Effector CD4-positive, alpha-beta T cell (primary cell): ENCODE measurements at regions not wholly inside any gene's neighbourhood (a gene's known extent, or its start where the extent isn't known, plus 50 kb on each side); places are given as distances from the start of the nearest gene placed in this dataset.

Experiments
- DNase-seq: peaks from one replicate; pipeline ENCODE4 v3.0.0-alpha.2; 2020

DNA sequence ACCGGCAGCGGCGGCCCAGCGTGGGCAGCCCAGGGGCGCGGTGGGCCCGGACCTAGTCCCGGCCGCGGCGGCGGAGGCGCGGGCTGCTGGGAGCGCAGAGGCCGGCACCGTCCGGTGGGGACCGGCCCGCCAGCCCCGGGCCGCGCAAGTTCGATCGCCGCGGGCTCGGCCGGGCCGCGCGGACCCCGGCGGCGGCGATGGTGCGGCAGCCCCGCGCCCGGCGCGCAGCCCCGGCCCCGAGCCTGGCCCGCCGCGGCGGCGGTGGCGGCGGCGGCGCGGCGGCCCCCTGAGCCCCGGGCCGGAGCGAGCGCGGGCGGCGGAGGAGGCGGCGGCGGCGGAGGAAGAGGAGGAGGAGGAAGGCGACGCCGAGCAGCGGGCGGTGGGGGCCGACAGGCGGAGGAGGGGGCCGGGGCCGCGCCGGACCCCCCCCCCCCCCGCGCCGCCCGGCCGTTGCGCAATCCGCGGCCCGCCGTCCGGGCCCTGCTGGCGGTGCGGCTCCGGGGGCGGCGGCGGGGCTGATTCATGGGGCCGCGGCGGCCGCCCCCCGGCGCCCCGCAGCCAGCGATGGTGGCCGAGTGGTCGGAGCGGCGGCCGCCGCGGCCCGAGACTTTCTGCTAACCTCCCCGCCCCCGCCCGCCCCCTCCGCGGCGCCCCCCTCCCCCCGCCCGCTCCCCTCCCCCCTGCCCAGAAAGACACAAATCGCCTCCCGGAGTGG is 1251.9 kb downstream of the BRD1 start:
- DNase-seq, result no peak

DNA sequence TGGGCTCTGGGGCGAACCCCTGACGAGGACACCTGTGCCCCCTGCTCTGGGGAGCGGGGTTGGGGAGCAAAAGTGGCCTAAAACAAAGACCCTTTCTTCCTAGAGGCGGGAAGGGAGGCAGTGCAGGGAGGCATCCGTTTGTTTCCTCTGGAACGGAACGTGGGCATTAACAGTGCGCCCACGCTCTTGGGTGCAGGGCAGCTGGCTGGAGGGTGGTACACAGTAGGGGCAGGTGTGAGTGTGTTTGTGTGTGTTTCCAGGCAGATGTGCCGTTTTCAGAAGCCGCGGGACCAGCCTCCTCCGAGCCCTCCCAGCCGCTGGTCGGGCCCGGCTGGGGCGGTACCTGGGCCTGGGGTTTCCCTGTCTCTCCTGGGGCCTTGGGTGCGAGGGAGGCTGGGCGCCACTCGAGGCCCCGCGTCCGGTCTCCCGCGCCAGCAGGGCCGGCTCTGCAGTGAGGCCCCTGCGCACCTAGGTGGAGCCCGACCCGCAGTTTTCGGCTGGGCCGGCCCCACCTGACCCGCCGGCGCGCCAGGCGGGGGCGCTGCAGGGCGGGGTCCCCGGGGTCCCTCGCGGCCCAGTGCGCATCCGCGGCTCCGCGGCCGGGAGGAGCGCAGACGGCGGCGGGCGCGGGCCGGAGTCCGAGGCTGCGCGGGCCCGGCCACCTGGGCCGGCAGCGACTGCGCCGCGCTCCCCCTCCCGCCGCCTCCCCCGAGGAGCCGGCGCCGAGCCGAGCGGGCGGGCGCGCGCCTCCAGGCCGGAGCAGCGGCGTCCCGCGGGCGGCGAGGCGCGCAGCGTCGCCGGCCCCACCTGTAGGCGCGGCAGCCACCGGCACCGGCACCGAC is 1252.7 kb downstream of the BRD1 start:
- no peak for DNase-seq

DNA sequence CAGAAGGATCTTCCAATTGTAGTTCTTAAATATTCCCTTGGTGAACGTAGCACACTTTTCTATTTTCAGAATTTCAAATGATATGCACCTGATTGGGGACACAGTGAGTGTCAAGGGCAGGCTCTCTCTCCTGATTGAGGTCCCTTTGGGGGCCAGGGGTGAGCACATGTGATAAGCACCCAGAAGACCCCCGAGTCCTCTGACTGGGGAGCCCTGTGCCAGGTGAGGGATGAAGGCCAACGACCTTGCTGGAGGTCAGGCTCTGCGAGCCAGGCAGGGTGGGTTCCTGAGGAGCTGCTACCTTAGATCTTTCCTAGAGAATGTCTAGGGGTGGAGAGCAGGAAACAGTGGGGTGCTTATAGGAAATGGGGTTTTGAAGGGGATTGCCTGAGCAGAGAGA is 1253.9 kb downstream of the BRD1 start:
- no peak for DNase-seq

DNA sequence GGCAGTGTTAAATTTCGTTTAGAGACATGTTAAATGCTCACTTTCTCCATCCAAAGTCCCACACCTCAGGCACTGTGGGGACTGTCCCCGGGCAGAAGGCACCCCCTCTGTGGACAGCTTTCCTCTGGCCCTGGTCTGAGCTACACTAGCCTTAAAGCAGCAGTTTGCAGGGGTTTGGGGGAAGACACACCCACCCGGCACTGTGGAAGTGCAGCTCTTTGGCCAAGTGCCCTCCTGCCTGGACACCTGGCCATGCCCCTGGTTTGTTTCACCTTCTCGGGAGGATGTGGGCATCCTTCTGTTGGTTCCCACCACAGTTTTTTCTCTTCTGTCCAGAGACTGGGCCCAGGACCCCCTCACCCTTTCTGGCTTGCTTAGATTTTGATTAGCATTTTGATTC is 1254.7 kb downstream of the BRD1 start:
- DNase-seq, result no peak

DNA sequence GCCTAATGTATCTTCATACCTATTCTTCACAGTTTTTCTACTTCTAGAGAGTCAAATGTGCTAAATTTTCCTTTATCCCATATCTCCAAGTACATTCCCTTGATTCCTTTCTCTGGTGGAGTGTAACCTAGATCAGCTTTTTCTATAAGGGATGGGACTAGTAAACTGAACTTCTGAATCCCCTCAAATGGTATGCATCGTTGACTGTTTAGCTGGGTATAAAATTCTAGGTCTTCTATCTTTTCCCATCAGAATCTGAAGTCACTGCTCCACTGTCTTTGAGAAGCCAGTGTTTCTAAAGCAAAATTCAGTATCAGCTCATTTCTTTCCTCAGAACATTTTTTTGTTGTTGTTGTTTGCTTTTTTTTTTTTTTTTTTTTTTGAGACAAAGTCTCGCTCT is 1256.8 kb downstream of the BRD1 start:
- no peak for DNase-seq

DNA sequence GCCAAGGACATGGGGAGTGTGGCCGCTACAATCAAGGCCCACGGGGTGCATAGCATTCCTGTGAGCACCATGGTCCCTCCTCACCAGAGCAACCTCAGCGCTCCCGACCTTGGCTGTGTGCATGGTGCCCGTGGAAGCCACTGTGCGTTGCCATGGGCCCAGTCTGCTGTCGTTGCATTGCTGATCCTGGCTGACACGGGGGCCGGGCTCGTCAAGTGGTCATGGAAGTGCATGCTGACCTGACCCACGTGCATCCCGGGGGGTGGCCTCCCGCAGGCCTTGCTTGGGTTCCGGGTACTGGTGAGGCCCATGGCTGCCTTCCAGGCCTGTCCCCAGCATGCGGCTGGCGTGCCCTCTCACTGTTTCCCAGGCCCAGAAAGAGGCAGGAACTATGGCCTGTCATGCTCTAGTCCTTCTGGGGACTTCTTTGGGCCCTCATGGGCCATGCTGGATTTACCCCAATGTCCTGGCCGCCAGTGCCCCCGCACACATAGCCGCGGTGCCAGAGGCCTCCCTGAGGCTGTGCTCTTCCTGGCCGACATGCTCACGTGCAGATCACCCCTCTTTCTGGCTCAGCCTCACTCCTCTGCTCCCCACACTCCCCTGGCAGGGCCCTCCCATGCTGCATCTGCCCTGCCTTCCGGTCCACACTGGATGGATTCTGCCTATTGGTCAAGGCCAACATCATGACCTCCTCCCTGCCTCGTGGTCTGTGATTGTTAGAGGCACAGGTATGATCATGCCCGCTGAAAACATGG is 1258.0 kb downstream of the BRD1 start:
- DNase-seq, result no peak

DNA sequence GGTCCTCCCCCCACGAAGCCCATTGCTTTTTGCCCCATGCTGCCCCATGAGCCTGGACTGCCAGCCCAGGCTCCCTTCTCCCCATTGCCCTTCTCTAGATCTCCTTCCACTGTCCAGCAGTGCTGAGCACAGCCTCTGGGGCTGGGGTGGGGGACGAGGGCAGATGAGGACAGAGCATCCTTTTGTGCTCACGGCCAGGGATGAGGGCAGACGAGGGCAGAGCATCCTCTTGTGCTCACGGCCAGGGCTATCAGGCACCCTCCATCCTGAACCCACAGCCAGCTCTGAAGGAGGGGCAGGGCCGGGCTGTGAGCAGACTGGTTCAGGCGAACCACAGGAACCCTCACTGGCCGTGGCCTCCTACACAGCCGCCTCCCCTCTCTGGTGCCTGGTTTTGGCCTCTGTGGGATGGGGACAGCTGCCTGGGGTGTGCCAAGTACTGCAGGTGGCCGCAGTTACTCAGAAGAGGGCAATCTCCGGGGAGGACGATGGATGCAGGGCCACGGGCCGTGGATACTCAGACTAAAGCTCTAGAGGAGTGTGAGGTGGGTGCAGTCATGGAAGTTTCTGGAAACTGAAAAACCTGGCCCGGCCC is 1258.8 kb downstream of the BRD1 start:
- DNase-seq, result no peak

DNA sequence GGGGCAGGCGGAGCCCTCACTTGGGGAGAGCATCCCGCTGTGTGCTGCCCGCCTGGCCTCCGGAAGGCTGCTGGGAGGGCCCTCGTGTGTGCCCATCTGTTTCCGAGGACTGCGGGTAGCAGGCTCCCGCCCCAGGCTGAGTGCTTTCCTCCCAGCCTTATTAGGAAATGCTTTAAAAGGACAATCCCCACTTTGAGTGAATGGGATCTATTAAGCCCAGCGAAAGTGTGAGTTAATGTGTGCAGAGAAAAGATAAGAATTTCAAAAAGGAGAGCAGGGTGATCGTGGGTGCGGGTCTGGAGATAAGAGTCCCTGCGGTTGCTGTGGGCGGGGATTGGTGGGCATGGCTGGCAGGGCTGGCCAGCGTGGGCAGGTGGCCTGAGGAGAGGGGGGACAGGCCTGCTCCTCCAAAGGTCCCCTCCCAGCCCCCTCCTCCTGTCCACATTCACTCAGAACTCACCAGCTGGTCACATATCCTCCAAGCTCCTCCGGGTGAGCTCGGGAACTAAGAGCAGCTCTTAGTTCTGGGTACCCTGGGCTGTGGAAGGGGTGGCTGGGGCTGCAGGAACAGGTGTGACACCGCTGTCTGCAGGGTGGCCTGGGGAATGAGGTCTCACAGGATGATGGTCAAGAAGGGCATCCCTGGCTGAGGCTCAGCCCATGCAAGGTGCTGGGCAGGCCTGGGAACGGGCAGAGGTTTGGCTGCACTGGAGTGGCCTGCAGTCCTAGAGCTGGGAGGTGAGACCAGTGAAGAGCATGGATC is 1260.3 kb downstream of the BRD1 start:
- no peak for DNase-seq

DNA sequence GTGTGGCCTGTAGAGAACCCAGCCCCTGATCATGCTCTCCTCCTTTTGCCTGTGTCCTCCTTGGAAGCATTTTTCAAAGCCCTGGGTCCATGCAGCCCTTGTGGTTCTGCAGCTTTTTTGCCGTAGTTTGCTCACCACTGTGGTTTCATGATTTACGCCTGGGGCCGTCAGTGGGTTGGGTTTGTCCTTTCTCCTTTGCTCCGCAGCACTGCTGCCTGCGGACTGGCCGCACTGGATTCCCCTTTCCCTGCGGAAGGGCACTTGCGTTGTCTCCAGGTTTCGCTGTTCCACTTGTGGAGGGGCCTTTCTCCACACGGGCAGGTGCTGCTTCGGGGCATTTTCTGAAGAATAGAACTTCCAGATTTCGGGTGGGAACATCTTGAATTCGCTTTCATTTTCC is 1260.9 kb downstream of the BRD1 start:
- DNase-seq, result no peak

DNA sequence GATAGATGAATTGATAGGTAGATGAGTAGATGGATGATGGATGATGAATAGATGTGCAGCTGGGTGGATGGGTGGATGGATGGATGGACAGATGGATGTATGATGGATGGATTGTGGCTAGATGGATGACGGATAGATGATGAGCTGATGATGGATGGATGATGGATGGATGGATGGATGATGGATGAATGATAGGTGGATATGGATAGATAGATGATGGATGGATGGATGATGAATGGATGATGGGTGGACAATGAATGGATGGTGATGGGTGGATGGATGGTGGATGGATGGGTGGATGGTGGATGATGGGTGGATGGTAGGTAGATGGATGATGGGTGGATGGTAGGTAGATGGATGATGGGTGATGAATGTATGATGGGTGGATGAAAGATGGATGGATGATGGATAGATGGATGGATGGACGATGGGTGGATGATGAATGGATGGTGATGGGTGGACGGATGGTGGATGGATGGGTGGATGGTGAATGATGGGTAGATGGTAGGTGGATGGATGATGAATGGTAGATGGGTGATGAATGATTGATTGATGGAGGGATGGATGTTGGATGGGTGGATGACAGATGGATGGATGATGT is 1261.7 kb downstream of the BRD1 start:
- no peak for DNase-seq

DNA sequence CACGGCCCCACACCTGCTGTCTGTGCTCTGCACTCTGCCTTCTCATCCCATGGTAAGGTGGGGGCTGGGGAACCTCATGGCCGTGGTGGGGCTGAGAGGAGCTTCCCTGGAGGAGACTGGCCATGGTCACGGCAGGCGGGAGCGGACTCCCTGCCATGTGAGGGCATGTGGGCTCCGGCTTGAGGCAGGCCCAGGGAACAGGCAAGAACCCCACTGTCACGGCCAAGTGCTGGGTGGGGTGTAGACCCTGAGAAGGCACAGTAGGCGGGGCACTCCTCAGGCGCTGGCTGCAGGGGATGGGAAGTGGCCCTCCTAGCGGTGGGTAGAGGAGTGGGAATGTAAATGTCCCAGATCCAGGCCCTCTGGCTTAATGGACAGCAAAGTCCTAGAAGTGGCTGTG is 1262.7 kb downstream of the BRD1 start:
- no peak for DNase-seq

DNA sequence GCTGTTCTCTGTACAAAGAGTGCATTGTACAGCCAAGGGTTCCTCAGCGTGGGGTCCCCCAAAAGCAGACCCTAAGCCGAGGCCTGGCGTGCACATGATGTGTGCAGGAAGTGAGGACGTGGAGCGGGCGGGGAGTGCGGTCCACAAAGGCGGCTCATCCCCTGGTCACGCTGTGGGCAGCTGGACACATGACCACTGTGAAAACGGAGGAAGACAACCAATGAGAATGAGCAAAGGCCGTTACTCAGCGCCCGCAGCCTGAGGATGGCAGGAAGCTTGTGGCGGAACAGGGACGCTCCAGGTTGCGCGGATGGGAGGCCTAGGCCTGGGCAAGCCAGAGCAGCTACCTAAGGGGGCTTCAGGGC is 1263.7 kb downstream of the BRD1 start:
- no peak for DNase-seq

DNA sequence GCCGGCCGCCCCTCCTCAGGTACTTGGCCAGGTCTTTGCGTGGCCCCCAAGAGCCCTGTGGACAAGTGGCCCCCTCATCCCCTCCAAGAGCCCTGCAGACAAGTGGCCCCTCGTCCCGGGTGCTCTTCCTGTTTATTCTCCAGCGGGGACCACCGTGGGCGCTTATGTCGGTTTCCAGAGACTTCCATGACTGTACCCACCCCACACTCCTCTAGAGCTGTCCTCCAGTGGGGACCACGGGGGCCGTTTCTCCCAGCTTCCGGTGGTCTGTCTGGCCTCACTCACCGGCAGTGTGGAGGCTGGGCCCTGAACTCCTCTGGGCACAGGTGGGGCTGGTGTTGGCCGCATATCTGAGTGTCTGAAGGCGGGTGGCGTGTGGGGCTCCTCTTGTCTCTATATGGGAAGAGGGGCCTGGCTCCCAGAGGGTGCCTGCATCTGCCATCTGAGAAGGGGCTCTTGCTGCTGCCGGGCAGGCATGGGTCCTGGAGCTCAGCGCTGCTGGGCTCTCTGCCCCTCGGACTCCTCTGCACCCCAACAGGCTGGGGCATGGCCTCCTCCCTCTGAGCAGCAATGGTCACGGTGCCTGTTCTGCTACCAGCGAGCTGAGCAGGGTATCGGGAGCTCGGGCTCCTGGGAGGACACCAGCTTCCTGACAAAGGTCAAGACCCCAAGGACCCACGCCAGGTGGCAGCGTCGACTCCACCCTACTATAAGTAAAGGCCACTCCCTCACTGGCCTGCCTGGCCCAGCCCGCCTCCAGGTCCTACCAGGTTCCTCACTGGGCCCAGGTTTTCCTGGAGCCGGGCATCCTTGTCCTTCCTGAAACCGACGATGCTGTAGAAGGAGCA is 1264.3 kb downstream of the BRD1 start:
- DNase-seq, result no peak

DNA sequence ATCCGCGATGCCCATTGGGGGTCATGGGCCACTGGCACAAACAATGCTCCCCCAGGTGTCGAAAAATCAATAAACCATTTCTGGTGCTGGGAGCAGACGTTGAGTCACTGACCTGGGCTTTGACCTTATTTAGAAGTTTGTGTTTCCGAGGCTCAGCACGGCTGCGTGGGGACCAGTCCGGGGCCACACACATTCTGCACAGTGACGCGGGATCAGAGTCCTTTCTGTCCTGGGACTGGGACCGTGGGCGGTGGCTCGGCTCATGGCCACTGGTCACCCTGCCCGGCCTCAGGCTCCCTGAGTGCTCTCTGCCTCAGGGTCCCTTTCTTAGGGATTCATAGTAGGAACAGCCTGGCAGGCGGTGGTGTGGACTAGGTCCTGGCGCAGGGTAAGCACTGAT is 1266.0 kb downstream of the BRD1 start:
- no peak for DNase-seq

DNA sequence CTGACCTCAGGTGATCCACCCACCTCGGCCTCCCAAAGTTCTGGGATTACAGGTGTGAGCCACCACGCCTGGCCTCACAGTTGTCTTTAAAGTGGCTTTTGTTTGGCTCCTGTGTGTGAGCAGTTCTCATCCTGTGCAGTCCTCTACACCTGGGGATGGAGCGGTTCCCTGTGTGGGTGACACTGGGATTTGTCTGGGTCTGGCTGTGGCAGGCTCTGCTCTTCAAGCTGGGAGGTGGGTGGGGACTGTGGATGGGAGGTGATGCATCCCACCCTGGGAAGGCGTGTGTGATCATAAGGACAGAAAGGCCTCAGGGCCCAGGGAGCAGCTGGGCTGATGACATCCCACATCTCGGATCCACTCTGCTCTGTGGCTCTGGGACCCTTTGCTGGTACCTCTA is 1266.8 kb downstream of the BRD1 start:
- DNase-seq, result no peak

DNA sequence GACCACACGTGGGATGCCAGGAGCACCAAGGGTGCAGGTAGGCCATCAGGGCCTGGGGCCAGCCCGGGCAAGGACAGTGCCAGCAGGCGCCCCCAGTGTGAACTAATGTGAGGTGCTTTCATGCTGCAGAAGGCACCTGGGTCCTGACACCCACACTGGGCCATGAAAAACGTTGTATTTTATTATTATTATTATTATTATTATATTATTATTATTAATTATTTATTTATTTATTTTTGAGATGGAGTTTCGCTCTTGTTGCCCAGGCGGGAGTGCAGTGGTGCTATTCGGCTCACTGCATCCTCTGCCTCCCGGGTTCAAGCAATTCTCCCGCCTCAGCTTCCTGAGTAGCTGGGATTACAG is 1267.3 kb downstream of the BRD1 start:
- DNase-seq, result no peak

DNA sequence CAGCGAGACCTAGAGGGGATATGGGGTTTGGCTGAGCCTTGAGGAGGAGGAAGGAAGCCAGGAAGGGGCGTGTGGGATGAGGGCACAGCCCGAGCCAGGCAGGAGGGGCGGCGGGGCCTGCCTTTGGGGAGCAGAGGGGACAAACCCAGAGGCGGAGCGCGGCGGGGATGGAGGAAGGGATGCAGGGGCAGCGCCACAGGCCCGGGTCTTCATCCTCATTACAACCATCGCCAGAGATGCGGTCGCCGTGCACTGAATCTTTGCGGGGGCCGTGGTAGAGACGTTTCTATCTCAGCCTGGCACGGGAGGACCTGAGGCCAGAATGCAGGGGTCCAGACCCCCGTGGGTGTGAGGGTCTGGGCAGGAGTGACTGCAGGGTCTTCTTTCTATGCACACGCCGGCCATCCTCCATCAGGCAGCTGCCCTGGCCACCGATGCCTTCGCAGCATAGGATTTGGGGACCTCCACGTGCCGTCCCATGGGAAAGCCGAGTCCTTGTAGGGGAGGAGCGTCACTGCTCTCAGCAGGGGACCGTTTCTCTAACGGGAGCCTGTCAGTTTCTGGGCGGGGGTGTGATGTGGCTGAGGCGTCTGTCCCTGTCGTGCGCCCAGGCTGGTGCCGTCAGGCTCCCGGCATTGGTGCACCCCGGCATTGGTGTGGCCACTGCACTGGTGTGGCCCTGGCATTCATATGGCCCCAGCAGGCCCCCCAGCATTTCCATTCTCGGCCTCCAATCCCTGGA is 1267.9 kb downstream of the BRD1 start:
- no peak for DNase-seq

DNA sequence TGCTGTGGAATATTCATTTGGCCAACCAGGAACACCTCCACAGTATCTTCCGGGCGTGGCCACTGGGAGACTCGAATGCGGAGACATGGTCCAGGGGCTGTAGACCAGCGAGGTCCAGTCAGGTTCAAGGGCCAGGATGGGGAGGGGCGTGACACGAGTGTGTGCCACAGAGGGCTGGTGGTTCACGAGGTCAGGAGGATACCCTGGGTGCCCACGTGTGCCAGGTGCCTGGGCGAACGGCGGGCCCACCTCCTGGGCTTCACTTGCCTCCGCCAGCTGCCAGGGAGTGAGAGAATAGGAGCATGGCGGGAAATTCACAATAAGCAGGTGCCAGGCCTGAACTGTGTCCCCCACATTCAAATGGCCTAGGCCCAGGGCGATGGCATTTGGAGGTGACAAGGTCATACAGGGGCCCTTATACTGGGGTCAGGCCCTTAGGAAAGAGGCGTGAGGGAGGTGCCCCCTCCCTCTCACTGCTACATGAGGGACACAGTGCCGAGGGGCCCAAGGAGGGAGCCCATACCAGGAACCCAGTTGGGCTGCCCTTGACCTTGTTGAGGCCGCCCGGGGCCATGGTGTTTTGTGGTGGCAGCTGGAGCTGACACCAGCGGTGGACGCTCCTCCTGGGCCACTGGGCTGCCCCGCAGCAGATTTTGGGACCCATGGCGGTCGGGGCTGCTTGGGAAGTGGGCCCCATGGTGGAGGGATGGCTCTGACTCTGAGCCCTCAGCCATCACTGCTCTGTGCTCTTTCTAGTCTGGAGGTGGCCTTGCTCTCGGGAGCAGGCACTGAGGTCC is 1268.9 kb downstream of the BRD1 start:
- DNase-seq, result no peak

DNA sequence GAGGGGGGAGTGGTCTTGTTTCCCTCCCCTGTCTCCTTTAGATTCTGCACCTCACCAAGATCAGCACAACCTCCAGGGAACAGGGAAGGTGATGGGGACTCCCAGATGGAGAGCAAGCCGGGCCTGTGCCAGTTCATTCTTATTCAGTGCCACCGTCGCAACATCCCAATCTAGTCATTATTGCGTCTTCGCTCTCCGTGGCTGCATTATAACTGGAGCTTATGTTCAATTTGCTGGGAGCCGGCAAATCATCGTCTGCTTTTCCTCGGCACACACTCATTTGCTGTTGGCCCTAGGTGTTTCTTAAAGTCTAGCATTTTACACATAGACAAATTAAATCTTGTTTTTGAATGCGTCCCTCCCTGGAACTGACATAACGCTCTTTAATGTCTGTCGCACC is 1269.7 kb downstream of the BRD1 start:
- DNase-seq, result no peak

DNA sequence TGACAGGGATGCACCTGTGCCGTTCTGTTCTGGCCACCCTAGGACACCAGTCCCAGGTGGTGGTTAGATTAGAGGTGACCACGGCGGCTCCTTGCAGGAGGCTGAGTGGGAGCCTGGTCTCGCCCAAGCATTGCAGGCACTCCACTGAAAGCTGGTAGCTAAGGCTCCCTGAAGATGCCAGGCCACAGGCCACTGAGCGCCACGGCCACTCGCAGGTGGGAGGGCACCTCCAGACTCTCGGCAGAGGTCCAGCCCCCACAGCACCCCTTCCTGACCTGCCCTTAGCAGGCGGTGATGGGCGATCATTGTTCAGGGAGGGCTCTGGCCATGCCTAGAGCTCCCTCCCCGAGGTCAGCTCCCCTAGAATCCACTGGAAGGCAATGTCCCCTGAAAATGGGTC is 1270.2 kb downstream of the BRD1 start:
- no peak for DNase-seq
